Neural progenitor cell (in vitro differentiated cells): ENCODE measurements at regions not wholly inside any gene's neighbourhood (a gene's known extent, or its start where the extent isn't known, plus 50 kb on each side); places are given as distances from the start of the nearest gene placed in this dataset.

ENCODE experiments used
- DNase-seq: peaks from one replicate; pipeline ENCODE4 v3.0.0-alpha.2; 2016; ENCODE audit warnings: low spot score
- H2AFZ ChIP-seq: fragments of 200-600 bp; sonication (generic); replicated peaks from 2 replicates; pipeline ENCODE4 v1.6.1; 2016; ENCODE audit warnings: antibody characterized with exemption
- H3F3A ChIP-seq: fragments of 200-600 bp; sonication (generic); 2 replicates; pipeline ENCODE4 v1.6.1; 2016; ENCODE audit warnings: antibody characterized with exemption, low read depth
- H3K27ac ChIP-seq: fragments of 200-600 bp; sonication (generic); 2 replicates; pipeline ENCODE4 v1.5.1; 2016; ENCODE audit warnings: mild to moderate bottlenecking
- H3K27me3 ChIP-seq: fragments of 200-600 bp; sonication (generic); 2 replicates; pipeline ENCODE4 v1.6.1; 2016; ENCODE audit warnings: mild to moderate bottlenecking, moderate library complexity
- H3K36me3 ChIP-seq: fragments of 200-600 bp; sonication (generic); 2 replicates; pipeline ENCODE4 v1.5.1; 2016
- H3K4me1 ChIP-seq: fragments of 200-600 bp; sonication (generic); 2 replicates; pipeline ENCODE4 v1.6.1; 2016; ENCODE audit warnings: mixed run types
- H3K4me2 ChIP-seq: fragments of 200-600 bp; sonication (generic); 2 replicates; pipeline ENCODE4 v1.6.1; 2016
- H3K4me3 ChIP-seq: fragments of 200-600 bp; sonication (generic); 2 replicates; pipeline ENCODE4 v1.5.1; 2016
- H3K79me2 ChIP-seq: fragments of 200-600 bp; sonication (generic); 2 replicates; pipeline ENCODE4 v1.6.1; 2016; ENCODE audit warnings: low read depth
- H3K9ac ChIP-seq: fragments of 200-600 bp; sonication (generic); 2 replicates; pipeline ENCODE4 v1.6.1; 2016
- H3K9me3 ChIP-seq: fragments of 200-600 bp; sonication (generic); 2 replicates; pipeline ENCODE4 v1.5.1; 2016; ENCODE audit warnings: low read depth
- H4K20me1 ChIP-seq: fragments of 200-600 bp; sonication (generic); 2 replicates; pipeline ENCODE4 v1.6.1; 2016; ENCODE audit warnings: low read depth
- H3K27ac Mint-ChIP-seq: 3 replicates; pipeline ENCODE4 v1.8.0; 2021; ENCODE audit warnings: mixed read lengths
- H3K27me3 Mint-ChIP-seq: 2 replicates; pipeline ENCODE4 v1.8.0; 2022; ENCODE audit warnings: low read depth, mild to moderate bottlenecking, inconsistent platforms, moderate library complexity, mixed read lengths; ENCODE audit not compliant: insufficient read depth
- H3K36me3 Mint-ChIP-seq: 3 replicates; pipeline ENCODE4 v1.8.0; 2021; ENCODE audit warnings: mixed read lengths
- H3K4me1 Mint-ChIP-seq: 3 replicates; pipeline ENCODE4 v1.8.0; 2021; ENCODE audit warnings: mixed read lengths
- H3K4me3 Mint-ChIP-seq: 3 replicates; pipeline ENCODE4 v1.8.0; 2021; ENCODE audit warnings: mild to moderate bottlenecking, moderate library complexity, mixed read lengths
- H3K9me3 Mint-ChIP-seq: 3 replicates; pipeline ENCODE4 v1.8.0; 2020; ENCODE audit warnings: mixed read lengths
- EZH2 ChIP-seq: fragments of 200-600 bp; sonication (generic); IDR thresholded peaks from 2 replicates; pipeline ENCODE4 v1.6.1; 2017; ENCODE audit warnings: antibody characterized with exemption, mild to moderate bottlenecking, moderate library complexity
- EZH2phosphoT487 ChIP-seq: fragments of 200-600 bp; sonication (generic); IDR thresholded peaks from 2 replicates; pipeline ENCODE4 v1.6.1; 2017; ENCODE audit warnings: antibody characterized with exemption
- TF ChIP-seq, protein P1 (sequence below): fragments of 200-600 bp; sonication (generic); IDR thresholded peaks from 2 replicates; pipeline ENCODE4 v1.5.1; 2017; ENCODE audit warnings: antibody characterized with exemption, mild to moderate bottlenecking

DNA sequence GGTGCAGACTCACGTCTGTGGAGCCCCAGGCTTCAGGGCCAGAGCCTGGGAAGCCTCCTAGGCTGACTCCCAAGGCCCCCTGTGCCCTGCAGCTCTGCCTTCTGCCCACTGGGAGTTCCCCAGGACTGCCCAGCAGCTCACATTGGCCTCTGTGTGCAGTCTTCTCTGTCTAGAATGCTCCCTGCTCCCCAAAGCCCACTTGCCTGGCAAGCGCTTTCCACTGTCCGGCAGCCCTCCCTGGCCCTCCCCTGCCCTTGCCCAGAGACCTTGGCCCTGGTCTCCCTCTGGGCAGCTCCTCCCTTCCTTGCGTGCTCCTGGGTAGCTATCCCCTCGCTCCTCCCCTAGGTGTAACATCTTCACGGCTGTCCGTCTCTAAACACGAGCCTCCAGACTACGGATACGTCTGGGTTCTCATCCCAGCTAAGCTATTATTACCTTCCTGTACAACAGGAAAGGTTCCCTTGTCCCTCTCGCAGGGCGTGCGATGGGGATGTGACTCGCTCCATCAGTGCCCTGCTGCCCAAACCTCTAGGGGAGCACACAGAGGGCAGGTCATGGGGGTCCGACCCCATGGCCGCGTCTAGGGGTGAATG lies 325.5 kb upstream of the RTL1 start:
- H3K79me2 ChIP-seq, result no peaks in the 10 kb centered on the region
- H3K27ac ChIP-seq, result no peak overlapping the region
- H3K27me3 Mint-ChIP-seq, result peaks cover 3% of the 10 kb centered on the region
- H3K36me3 ChIP-seq, result no peaks in the 10 kb centered on the region
- H4K20me1 ChIP-seq, result no peaks in the 10 kb centered on the region
- H3K4me1 ChIP-seq, result peaks cover 24% of the 10 kb centered on the region
- no peaks in the 10 kb centered on the region for H3K27me3 ChIP-seq
- H3K4me2 ChIP-seq, result no peak overlapping the region
- TF ChIP-seq EZH2phosphoT487 (no peak), EZH2 (no peak)
- TF ChIP-seq, protein P1, sequence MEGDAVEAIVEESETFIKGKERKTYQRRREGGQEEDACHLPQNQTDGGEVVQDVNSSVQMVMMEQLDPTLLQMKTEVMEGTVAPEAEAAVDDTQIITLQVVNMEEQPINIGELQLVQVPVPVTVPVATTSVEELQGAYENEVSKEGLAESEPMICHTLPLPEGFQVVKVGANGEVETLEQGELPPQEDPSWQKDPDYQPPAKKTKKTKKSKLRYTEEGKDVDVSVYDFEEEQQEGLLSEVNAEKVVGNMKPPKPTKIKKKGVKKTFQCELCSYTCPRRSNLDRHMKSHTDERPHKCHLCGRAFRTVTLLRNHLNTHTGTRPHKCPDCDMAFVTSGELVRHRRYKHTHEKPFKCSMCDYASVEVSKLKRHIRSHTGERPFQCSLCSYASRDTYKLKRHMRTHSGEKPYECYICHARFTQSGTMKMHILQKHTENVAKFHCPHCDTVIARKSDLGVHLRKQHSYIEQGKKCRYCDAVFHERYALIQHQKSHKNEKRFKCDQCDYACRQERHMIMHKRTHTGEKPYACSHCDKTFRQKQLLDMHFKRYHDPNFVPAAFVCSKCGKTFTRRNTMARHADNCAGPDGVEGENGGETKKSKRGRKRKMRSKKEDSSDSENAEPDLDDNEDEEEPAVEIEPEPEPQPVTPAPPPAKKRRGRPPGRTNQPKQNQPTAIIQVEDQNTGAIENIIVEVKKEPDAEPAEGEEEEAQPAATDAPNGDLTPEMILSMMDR, result no peak
- peaks cover 42% of the 10 kb centered on the region for H3K4me1 Mint-ChIP-seq
- no peak for DNase-seq
- H3K4me3 ChIP-seq, result no peak overlapping the region
- peaks cover 5% of the 10 kb centered on the region for H3F3A ChIP-seq
- H3K9me3 Mint-ChIP-seq, result no peaks in the 10 kb centered on the region
- no peak overlapping the region for H3K9ac ChIP-seq
- H2AFZ ChIP-seq, result no peak overlapping the region
- H3K9me3 ChIP-seq, result no peaks in the 10 kb centered on the region
- H3K27ac Mint-ChIP-seq, result peak overlapping the region; percentile 90
- H3K4me3 Mint-ChIP-seq, result no peak overlapping the region
- no peaks in the 10 kb centered on the region for H3K36me3 Mint-ChIP-seq

DNA sequence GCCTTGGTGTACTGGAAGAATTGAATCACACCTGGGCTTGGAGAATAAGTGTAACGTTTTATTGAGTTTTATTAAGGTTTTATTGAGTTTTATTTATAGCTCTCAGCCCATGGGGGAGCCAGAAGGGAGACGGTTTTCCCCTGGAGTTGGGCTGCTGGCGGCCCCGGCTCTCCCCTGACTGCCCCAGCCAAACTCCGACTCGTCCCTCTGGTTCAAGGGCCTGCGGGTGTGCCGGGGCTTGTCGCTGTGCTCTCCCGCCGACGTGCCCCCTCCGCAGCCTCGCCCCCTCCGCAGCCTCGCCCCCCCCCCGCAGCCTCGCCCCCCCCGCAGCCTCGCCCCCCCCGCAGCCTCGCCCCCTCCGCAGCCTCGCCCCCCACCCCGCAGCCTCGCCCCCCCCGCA lies 326.1 kb upstream of the RTL1 start:
- no peak overlapping the region for H2AFZ ChIP-seq
- H3K4me3 ChIP-seq, result no peak overlapping the region
- no peaks in the 10 kb centered on the region for H4K20me1 ChIP-seq
- no peaks in the 10 kb centered on the region for H3K27me3 ChIP-seq
- Mint-ChIP-seq H3K9me3 (no peaks in the 10 kb centered on the region), H3K27me3 (peaks cover 3% of the 10 kb centered on the region), H3K36me3 (no peaks in the 10 kb centered on the region), H3K27ac (no peak overlapping the region), H3K4me1 (peaks cover 41% of the 10 kb centered on the region), H3K4me3 (no peak overlapping the region)
- no peak for DNase-seq
- H3K9ac ChIP-seq, result no peak overlapping the region
- H3K79me2 ChIP-seq, result no peaks in the 10 kb centered on the region
- peaks cover 24% of the 10 kb centered on the region for H3K4me1 ChIP-seq
- TF ChIP-seq EZH2phosphoT487 (no peak), EZH2 (no peak)
- TF ChIP-seq, protein P1, result no peak
- no peaks in the 10 kb centered on the region for H3F3A ChIP-seq
- H3K27ac ChIP-seq, result no peak overlapping the region
- no peaks in the 10 kb centered on the region for H3K36me3 ChIP-seq
- H3K4me2 ChIP-seq, result no peak overlapping the region
- H3K9me3 ChIP-seq, result no peaks in the 10 kb centered on the region

DNA sequence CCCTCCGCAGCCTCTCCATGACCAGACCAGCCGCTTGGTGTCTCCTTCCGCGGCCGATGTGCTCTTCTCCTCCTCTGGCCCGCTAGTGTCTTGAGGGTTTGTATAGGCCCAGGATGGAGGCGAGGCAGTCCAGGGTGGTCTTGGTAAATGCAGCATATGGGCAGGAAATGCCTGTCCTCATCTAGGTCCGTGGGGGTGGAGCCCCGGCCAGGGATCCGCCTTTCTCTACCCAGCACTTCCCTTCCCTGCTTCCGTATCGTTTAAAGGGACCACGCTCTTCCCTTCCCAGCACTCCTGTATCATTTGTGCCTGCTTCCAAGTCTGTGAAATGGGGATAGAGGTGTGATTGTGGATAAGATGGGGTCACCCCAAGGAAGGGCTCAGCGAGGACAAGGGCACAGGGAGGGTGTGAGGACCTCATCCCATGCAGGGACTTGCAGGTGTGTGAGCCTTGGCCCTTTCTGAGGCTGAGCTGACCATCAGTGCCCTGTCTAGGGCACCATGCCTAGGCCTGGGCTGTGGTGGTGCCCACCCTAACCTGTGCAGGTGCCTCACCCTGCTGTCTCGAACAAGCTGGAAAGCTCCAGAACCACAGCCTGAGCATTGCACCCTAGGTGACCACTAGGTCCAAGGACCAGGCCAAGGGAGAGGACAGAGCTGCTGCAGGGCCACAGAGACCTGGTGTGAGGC lies 326.8 kb upstream of the RTL1 start:
- H3K4me1 ChIP-seq, result peaks cover 23% of the 10 kb centered on the region
- no peaks in the 10 kb centered on the region for H3K9me3 Mint-ChIP-seq
- no peaks in the 10 kb centered on the region for H3K27me3 ChIP-seq
- TF ChIP-seq, protein P1, result no peak
- no peak for TF ChIP-seq EZH2phosphoT487
- no peaks in the 10 kb centered on the region for H3F3A ChIP-seq
- H4K20me1 ChIP-seq, result no peaks in the 10 kb centered on the region
- no peak overlapping the region for H3K27ac ChIP-seq
- H3K27ac Mint-ChIP-seq, result no peak overlapping the region
- no peak overlapping the region for H3K4me3 ChIP-seq
- H3K36me3 ChIP-seq, result no peaks in the 10 kb centered on the region
- H3K79me2 ChIP-seq, result no peaks in the 10 kb centered on the region
- DNase-seq, result no peak
- H3K36me3 Mint-ChIP-seq, result no peaks in the 10 kb centered on the region
- H3K9ac ChIP-seq, result no peak overlapping the region
- H3K4me3 Mint-ChIP-seq, result peak overlapping the region; percentile 21
- H3K9me3 ChIP-seq, result no peaks in the 10 kb centered on the region
- H2AFZ ChIP-seq, result no peak overlapping the region
- no peak overlapping the region for H3K4me2 ChIP-seq
- H3K4me1 Mint-ChIP-seq, result peaks cover 44% of the 10 kb centered on the region
- no peaks in the 10 kb centered on the region for H3K27me3 Mint-ChIP-seq
